ENCODE measurements at regions not wholly inside any gene's neighbourhood (a gene's known extent, or its start where the extent isn't known, plus 50 kb on each side); places are given as distances from the start of the nearest gene placed in this dataset.
A peak's percentile ranks its signal among the peaks of the same experiment; 100 is the strongest.
"Not testable (repeated sequence)": the region's sequence is repeated elsewhere in the genome, so short reads cannot be mapped to it uniquely, and the experiment has no call there.

- no peak overlapping the region for H3K27ac Mint-ChIP-seq
- peaks cover 7% of the 10 kb centered on the region for H3K27me3 Mint-ChIP-seq
- ATAC-seq (ENCODE audit: low read depth) (peak; percentile 43), DNase-seq (ENCODE audit: low spot score in 2 of 2) (no peak)
- H3K4me3 Mint-ChIP-seq: no peak overlapping the region
- peaks cover 13% of the 10 kb centered on the region for H3K4me1 Mint-ChIP-seq
- H3K36me3 Mint-ChIP-seq: no peaks in the 10 kb centered on the region
- no peaks in the 10 kb centered on the region for H3K9me3 Mint-ChIP-seq
Observed at GRCh38 chr4:26197018-26197779, 123.6 kb upstream of the RBPJ start.

GRCh38 chr4:26198931-26199330, 121.9 kb upstream of the RBPJ start:
- not testable (repeated sequence) for H3K27ac Mint-ChIP-seq; ATAC-seq (ENCODE audit: low read depth); H3K36me3 Mint-ChIP-seq; H3K9me3 Mint-ChIP-seq; H3K4me1 Mint-ChIP-seq; H3K27me3 Mint-ChIP-seq; H3K4me3 Mint-ChIP-seq; DNase-seq (ENCODE audit: low spot score in 2 of 2)

- Mint-ChIP-seq H3K27me3 (peaks cover 6% of the 10 kb centered on the region), H3K4me1 (peaks cover 5% of the 10 kb centered on the region), H3K9me3 (no peaks in the 10 kb centered on the region), H3K36me3 (no peaks in the 10 kb centered on the region), H3K4me3 (no peak overlapping the region), H3K27ac (no peak overlapping the region)
- DNase-seq (ENCODE audit: low spot score in 2 of 2) (no peak), ATAC-seq (ENCODE audit: low read depth) (no peak)
Observed at GRCh38 chr4:26199596-26199995, 121.2 kb upstream of the RBPJ start.

- Mint-ChIP-seq H3K27me3 (peaks cover 6% of the 10 kb centered on the region), H3K9me3 (no peaks in the 10 kb centered on the region), H3K36me3 (no peaks in the 10 kb centered on the region), H3K4me3 (no peak overlapping the region), H3K4me1 (peaks cover 2% of the 10 kb centered on the region), H3K27ac (no peak overlapping the region)
- ATAC-seq (ENCODE audit: low read depth): no peak
- DNase-seq (ENCODE audit: low spot score in 2 of 2): no peak
Observed at GRCh38 chr4:26201120-26201519, 119.7 kb upstream of the RBPJ start.

- no peaks in the 10 kb centered on the region for H3K36me3 Mint-ChIP-seq
- H3K9me3 Mint-ChIP-seq: no peaks in the 10 kb centered on the region
- peaks cover 11% of the 10 kb centered on the region for H3K27me3 Mint-ChIP-seq
- DNase-seq (ENCODE audit: low spot score in 2 of 2): no peak
- H3K27ac Mint-ChIP-seq: no peak overlapping the region
- H3K4me3 Mint-ChIP-seq: no peak overlapping the region
- peaks cover 2% of the 10 kb centered on the region for H3K4me1 Mint-ChIP-seq
- no peak for ATAC-seq (ENCODE audit: low read depth)
Observed at GRCh38 chr4:26204249-26204825, 116.5 kb upstream of the RBPJ start.

- H3K9me3 Mint-ChIP-seq: no peaks in the 10 kb centered on the region
- H3K27ac Mint-ChIP-seq: no peak overlapping the region
- H3K4me3 Mint-ChIP-seq: no peak overlapping the region
- H3K4me1 Mint-ChIP-seq: peaks cover 2% of the 10 kb centered on the region
- no peaks in the 10 kb centered on the region for H3K36me3 Mint-ChIP-seq
- peaks cover 14% of the 10 kb centered on the region for H3K27me3 Mint-ChIP-seq
- DNase-seq (ENCODE audit: low spot score in 2 of 2) (no peak), ATAC-seq (ENCODE audit: low read depth) (no peak)
Observed at GRCh38 chr4:26204911-26205370, 115.9 kb upstream of the RBPJ start.

- H3K4me3 Mint-ChIP-seq: no peak overlapping the region
- ATAC-seq (ENCODE audit: low read depth) (no peak), DNase-seq (ENCODE audit: low spot score in 2 of 2) (no peak)
Observed at GRCh38 chr4:26206339-26206738, 114.5 kb upstream of the RBPJ start.

GRCh38 chr4:26206999-26207398, 113.8 kb upstream of the RBPJ start:
- H3K27me3 Mint-ChIP-seq: peaks cover 22% of the 10 kb centered on the region
- DNase-seq (ENCODE audit: low spot score in 2 of 2) (no peak), ATAC-seq (ENCODE audit: low read depth) (no peak)
- H3K4me3 Mint-ChIP-seq: no peak overlapping the region
- no peaks in the 10 kb centered on the region for H3K36me3 Mint-ChIP-seq
- H3K27ac Mint-ChIP-seq: no peak overlapping the region
- H3K9me3 Mint-ChIP-seq: no peaks in the 10 kb centered on the region
- H3K4me1 Mint-ChIP-seq: peaks cover 2% of the 10 kb centered on the region

More at GRCh38 chr4:26206339-26206738, 114.5 kb upstream of the RBPJ start:
- Mint-ChIP-seq H3K4me1 (peaks cover 2% of the 10 kb centered on the region), H3K27me3 (peaks cover 22% of the 10 kb centered on the region), H3K9me3 (no peaks in the 10 kb centered on the region), H3K36me3 (no peaks in the 10 kb centered on the region), H3K27ac (no peak overlapping the region)

GRCh38 chr4:26207631-26208030, 113.2 kb upstream of the RBPJ start:
- ATAC-seq (ENCODE audit: low read depth) (no peak), DNase-seq (ENCODE audit: low spot score in 2 of 2) (no peak)
- peaks cover 2% of the 10 kb centered on the region for H3K4me1 Mint-ChIP-seq
- H3K27ac Mint-ChIP-seq: no peak overlapping the region
- no peaks in the 10 kb centered on the region for H3K9me3 Mint-ChIP-seq
- peaks cover 22% of the 10 kb centered on the region for H3K27me3 Mint-ChIP-seq
- H3K36me3 Mint-ChIP-seq: no peaks in the 10 kb centered on the region
- H3K4me3 Mint-ChIP-seq: no peak overlapping the region

- ATAC-seq (ENCODE audit: low read depth) (no peak), DNase-seq (ENCODE audit: low spot score in 2 of 2) (no peak)
- Mint-ChIP-seq H3K4me1 (peaks cover 2% of the 10 kb centered on the region), H3K27me3 (peaks cover 22% of the 10 kb centered on the region), H3K4me3 (no peak overlapping the region), H3K9me3 (no peaks in the 10 kb centered on the region), H3K27ac (no peak overlapping the region), H3K36me3 (no peaks in the 10 kb centered on the region)
Observed at GRCh38 chr4:26208237-26208994, 112.4 kb upstream of the RBPJ start.

GRCh38 chr4:26209378-26209777, 111.4 kb upstream of the RBPJ start:
- not testable (repeated sequence) for H3K4me1 Mint-ChIP-seq; ATAC-seq (ENCODE audit: low read depth); H3K36me3 Mint-ChIP-seq; DNase-seq (ENCODE audit: low spot score in 2 of 2); H3K27ac Mint-ChIP-seq; H3K9me3 Mint-ChIP-seq; H3K4me3 Mint-ChIP-seq
- H3K27me3 Mint-ChIP-seq: peaks cover 30% of the 10 kb centered on the region

- Mint-ChIP-seq H3K4me1 (peaks cover 4% of the 10 kb centered on the region), H3K4me3 (no peak overlapping the region), H3K36me3 (no peaks in the 10 kb centered on the region), H3K27ac (no peak overlapping the region), H3K9me3 (peaks cover 2% of the 10 kb centered on the region), H3K27me3 (peaks cover 26% of the 10 kb centered on the region)
- no peak for ATAC-seq (ENCODE audit: low read depth)
- DNase-seq (ENCODE audit: low spot score in 2 of 2): no peak
Observed at GRCh38 chr4:26212528-26212927, 108.3 kb upstream of the RBPJ start.

GRCh38 chr4:26213317-26213716, 107.5 kb upstream of the RBPJ start:
- H3K4me3 Mint-ChIP-seq: no peak overlapping the region
- H3K4me1 Mint-ChIP-seq: peaks cover 11% of the 10 kb centered on the region
- H3K27ac Mint-ChIP-seq: no peak overlapping the region
- ATAC-seq (ENCODE audit: low read depth) (no peak), DNase-seq (ENCODE audit: low spot score in 2 of 2) (no peak)
- peaks cover 25% of the 10 kb centered on the region for H3K27me3 Mint-ChIP-seq
- H3K36me3 Mint-ChIP-seq: no peaks in the 10 kb centered on the region
- H3K9me3 Mint-ChIP-seq: peaks cover 2% of the 10 kb centered on the region

GRCh38 chr4:26214994-26215393, 105.8 kb upstream of the RBPJ start:
- peaks cover 19% of the 10 kb centered on the region for H3K4me1 Mint-ChIP-seq
- H3K36me3 Mint-ChIP-seq: no peaks in the 10 kb centered on the region
- H3K4me3 Mint-ChIP-seq: no peak overlapping the region
- ATAC-seq (ENCODE audit: low read depth) (no peak), DNase-seq (ENCODE audit: low spot score in 2 of 2) (no peak)
- H3K27ac Mint-ChIP-seq: no peak overlapping the region
- peaks cover 22% of the 10 kb centered on the region for H3K27me3 Mint-ChIP-seq
- peaks cover 2% of the 10 kb centered on the region for H3K9me3 Mint-ChIP-seq
